ENCODE measurements at regions not wholly inside any gene's neighbourhood (a gene's known extent, or its start where the extent isn't known, plus 50 kb on each side); places are given as distances from the start of the nearest gene placed in this dataset.

- DNase-seq (ENCODE audit: low spot score) (no peak), ATAC-seq (ENCODE audit: low read depth) (no peak)
- no peaks in the 10 kb centered on the region for H3K36me3 ChIP-seq (ENCODE audit: low read depth)
- H3K27me3 ChIP-seq (ENCODE audit: insufficient read depth, poor library complexity, severe bottlenecking) = no peaks in the 10 kb centered on the region
- no peak for TF ChIP-seq CTCF (IDR thresholded peaks at IDR 0.05; ENCODE audit: poor library complexity, severe bottlenecking)
- no peaks in the 10 kb centered on the region for H3K4me1 ChIP-seq (ENCODE audit: insufficient read depth, poor library complexity, severe bottlenecking)
- H3K27ac ChIP-seq (ENCODE audit: poor library complexity, severe bottlenecking) = no peak overlapping the region
- no peak overlapping the region for H3K4me3 ChIP-seq (ENCODE audit: severe bottlenecking)
- no peaks in the 10 kb centered on the region for H3K9me3 ChIP-seq (ENCODE audit: severe bottlenecking)
These were observed 178.2 kb downstream of the NAF1 start for GRCh38 chr4:162988530-162988929.

- no peaks in the 10 kb centered on the region for H3K4me1 ChIP-seq (ENCODE audit: insufficient read depth, poor library complexity, severe bottlenecking)
- no peaks in the 10 kb centered on the region for H3K36me3 ChIP-seq (ENCODE audit: low read depth)
- TF ChIP-seq CTCF (IDR thresholded peaks at IDR 0.05; ENCODE audit: poor library complexity, severe bottlenecking) = no peak
- H3K9me3 ChIP-seq (ENCODE audit: severe bottlenecking) = no peaks in the 10 kb centered on the region
- no peak overlapping the region for H3K4me3 ChIP-seq (ENCODE audit: severe bottlenecking)
- no peak for ATAC-seq (ENCODE audit: low read depth)
- H3K27me3 ChIP-seq (ENCODE audit: insufficient read depth, poor library complexity, severe bottlenecking) = no peaks in the 10 kb centered on the region
- no peak for DNase-seq (ENCODE audit: low spot score)
- no peak overlapping the region for H3K27ac ChIP-seq (ENCODE audit: poor library complexity, severe bottlenecking)
These were observed 181.6 kb downstream of the NAF1 start for GRCh38 chr4:162985131-162985530.

- H3K4me1 ChIP-seq (ENCODE audit: insufficient read depth, poor library complexity, severe bottlenecking) = no peaks in the 10 kb centered on the region
- H3K27ac ChIP-seq (ENCODE audit: poor library complexity, severe bottlenecking) = no peak overlapping the region
- no peaks in the 10 kb centered on the region for H3K27me3 ChIP-seq (ENCODE audit: insufficient read depth, poor library complexity, severe bottlenecking)
- no peak for TF ChIP-seq CTCF (IDR thresholded peaks at IDR 0.05; ENCODE audit: poor library complexity, severe bottlenecking)
- H3K36me3 ChIP-seq (ENCODE audit: low read depth) = no peaks in the 10 kb centered on the region
- ATAC-seq (ENCODE audit: low read depth) (no peak), DNase-seq (ENCODE audit: low spot score) (no peak)
- H3K9me3 ChIP-seq (ENCODE audit: severe bottlenecking) = no peaks in the 10 kb centered on the region
- H3K4me3 ChIP-seq (ENCODE audit: severe bottlenecking) = no peak overlapping the region
These were observed 182.1 kb downstream of the NAF1 start for GRCh38 chr4:162984621-162985020.

- DNase-seq (ENCODE audit: low spot score) = no peak
- Histone ChIP-seq H3K27me3 (ENCODE audit: insufficient read depth, poor library complexity, severe bottlenecking) (no peaks in the 10 kb centered on the region), H3K4me1 (ENCODE audit: insufficient read depth, poor library complexity, severe bottlenecking) (no peaks in the 10 kb centered on the region), H3K36me3 (ENCODE audit: low read depth) (no peaks in the 10 kb centered on the region), H3K27ac (ENCODE audit: poor library complexity, severe bottlenecking) (no peak overlapping the region), H3K9me3 (ENCODE audit: severe bottlenecking) (no peaks in the 10 kb centered on the region), H3K4me3 (ENCODE audit: severe bottlenecking) (no peak overlapping the region)
- no peak for ATAC-seq (ENCODE audit: low read depth)
- no peak for TF ChIP-seq CTCF (IDR thresholded peaks at IDR 0.05; ENCODE audit: poor library complexity, severe bottlenecking)
These were observed 184.9 kb downstream of the NAF1 start for GRCh38 chr4:162981823-162982222.

- Histone ChIP-seq H3K9me3 (ENCODE audit: severe bottlenecking) (no peaks in the 10 kb centered on the region), H3K4me3 (ENCODE audit: severe bottlenecking) (no peak overlapping the region), H3K27ac (ENCODE audit: poor library complexity, severe bottlenecking) (no peak overlapping the region), H3K36me3 (ENCODE audit: low read depth) (no peaks in the 10 kb centered on the region), H3K27me3 (ENCODE audit: insufficient read depth, poor library complexity, severe bottlenecking) (no peaks in the 10 kb centered on the region), H3K4me1 (ENCODE audit: insufficient read depth, poor library complexity, severe bottlenecking) (no peaks in the 10 kb centered on the region)
- TF ChIP-seq CTCF (IDR thresholded peaks at IDR 0.05; ENCODE audit: poor library complexity, severe bottlenecking) = no peak
- no peak for DNase-seq (ENCODE audit: low spot score)
- no peak for ATAC-seq (ENCODE audit: low read depth)
These were observed 188.3 kb downstream of the NAF1 start for GRCh38 chr4:162978398-162978797.

All from RWPE2 (cell line).